ENCODE measurements at regions not wholly inside any gene's neighbourhood (a gene's known extent, or its start where the extent isn't known, plus 50 kb on each side); places are given as distances from the start of the nearest gene placed in this dataset.

DNA sequence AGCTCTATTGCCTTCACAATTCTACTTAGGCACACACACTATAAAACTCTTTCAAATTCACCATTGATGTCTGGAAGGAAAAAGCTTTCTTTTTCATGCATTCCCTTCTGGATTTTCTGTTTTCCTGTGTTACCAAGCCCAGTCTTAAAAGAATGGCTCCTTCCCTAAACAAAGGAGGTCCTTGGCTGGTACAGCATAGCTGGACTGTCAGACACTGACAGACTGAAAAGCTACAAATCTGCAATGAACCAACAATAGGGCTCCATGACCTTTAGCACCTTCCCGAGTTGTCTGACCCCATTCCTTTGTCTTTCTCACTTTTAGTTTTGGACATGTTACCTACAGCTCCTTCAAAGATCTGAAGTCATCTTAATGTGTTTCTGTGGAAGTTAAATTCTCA lies 382.5 kb downstream of the TMEM161B start:
- TF ChIP-seq NR3C1 (IDR thresholded peaks at IDR 0.05) (no peak), POLR2A (IDR thresholded peaks at IDR 0.05; ENCODE audit: low read length) (no peak), MAZ (IDR thresholded peaks at IDR 0.05; ENCODE audit: borderline replicate concordance, low read depth, low read length) (no peak), ZSCAN20 (CRISPR knock-in tag; IDR thresholded peaks at IDR 0.05) (no peak), EP300 (IDR thresholded peaks at IDR 0.05) (no peak), ZNF302 (CRISPR knock-in tag; IDR thresholded peaks at IDR 0.05) (no peak), NFE2L2 (conservative IDR thresholded peaks at IDR 0.05; ENCODE audit: low read length) (no peak), RNF2 (IDR thresholded peaks at IDR 0.05; ENCODE audit: borderline replicate concordance, low read depth) (no peak)
- TF ChIP-seq, protein P1, sequence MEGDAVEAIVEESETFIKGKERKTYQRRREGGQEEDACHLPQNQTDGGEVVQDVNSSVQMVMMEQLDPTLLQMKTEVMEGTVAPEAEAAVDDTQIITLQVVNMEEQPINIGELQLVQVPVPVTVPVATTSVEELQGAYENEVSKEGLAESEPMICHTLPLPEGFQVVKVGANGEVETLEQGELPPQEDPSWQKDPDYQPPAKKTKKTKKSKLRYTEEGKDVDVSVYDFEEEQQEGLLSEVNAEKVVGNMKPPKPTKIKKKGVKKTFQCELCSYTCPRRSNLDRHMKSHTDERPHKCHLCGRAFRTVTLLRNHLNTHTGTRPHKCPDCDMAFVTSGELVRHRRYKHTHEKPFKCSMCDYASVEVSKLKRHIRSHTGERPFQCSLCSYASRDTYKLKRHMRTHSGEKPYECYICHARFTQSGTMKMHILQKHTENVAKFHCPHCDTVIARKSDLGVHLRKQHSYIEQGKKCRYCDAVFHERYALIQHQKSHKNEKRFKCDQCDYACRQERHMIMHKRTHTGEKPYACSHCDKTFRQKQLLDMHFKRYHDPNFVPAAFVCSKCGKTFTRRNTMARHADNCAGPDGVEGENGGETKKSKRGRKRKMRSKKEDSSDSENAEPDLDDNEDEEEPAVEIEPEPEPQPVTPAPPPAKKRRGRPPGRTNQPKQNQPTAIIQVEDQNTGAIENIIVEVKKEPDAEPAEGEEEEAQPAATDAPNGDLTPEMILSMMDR (IDR thresholded peaks at IDR 0.05), result no peak
- TF ChIP-seq, protein P2, sequence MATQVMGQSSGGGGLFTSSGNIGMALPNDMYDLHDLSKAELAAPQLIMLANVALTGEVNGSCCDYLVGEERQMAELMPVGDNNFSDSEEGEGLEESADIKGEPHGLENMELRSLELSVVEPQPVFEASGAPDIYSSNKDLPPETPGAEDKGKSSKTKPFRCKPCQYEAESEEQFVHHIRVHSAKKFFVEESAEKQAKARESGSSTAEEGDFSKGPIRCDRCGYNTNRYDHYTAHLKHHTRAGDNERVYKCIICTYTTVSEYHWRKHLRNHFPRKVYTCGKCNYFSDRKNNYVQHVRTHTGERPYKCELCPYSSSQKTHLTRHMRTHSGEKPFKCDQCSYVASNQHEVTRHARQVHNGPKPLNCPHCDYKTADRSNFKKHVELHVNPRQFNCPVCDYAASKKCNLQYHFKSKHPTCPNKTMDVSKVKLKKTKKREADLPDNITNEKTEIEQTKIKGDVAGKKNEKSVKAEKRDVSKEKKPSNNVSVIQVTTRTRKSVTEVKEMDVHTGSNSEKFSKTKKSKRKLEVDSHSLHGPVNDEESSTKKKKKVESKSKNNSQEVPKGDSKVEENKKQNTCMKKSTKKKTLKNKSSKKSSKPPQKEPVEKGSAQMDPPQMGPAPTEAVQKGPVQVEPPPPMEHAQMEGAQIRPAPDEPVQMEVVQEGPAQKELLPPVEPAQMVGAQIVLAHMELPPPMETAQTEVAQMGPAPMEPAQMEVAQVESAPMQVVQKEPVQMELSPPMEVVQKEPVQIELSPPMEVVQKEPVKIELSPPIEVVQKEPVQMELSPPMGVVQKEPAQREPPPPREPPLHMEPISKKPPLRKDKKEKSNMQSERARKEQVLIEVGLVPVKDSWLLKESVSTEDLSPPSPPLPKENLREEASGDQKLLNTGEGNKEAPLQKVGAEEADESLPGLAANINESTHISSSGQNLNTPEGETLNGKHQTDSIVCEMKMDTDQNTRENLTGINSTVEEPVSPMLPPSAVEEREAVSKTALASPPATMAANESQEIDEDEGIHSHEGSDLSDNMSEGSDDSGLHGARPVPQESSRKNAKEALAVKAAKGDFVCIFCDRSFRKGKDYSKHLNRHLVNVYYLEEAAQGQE (IDR thresholded peaks at IDR 0.05), result no peak
